ENCODE measurements at regions not wholly inside any gene's neighbourhood (a gene's known extent, or its start where the extent isn't known, plus 50 kb on each side); places are given as distances from the start of the nearest gene placed in this dataset.

DNA sequence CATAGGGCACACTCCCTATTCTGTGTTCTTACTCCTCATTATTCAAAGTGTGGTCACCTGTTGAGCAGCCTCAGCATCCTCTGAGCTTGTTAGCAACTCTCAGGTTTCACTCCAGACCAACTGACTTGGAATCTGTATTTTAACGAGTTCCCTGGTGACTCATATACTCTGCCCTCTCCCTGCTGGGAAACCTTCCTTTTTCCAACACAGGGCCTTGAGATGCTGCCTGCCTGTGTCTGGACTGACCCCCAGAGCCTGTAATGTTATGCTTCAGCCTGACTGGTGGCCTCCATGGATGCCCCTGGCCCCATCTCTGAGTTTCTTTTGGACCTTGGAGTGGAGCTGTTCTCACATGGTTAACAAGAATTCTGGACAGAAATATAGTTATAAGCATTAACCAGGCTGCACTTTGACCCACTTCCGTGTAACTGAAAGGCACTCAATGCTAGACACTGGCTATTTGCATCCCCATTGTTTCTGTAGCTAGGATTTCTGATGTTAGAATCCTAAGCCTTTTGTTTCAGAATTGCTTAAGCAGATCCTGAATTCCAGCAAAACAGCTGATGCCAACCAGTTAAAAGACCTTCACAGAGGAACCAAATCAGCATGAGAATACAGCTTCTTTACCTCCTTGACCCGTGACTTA is 262.6 kb downstream of the STIM2 start:
- no peak for TF ChIP-seq POLR2A (IDR thresholded peaks at IDR 0.05)
- TF ChIP-seq, protein P1, sequence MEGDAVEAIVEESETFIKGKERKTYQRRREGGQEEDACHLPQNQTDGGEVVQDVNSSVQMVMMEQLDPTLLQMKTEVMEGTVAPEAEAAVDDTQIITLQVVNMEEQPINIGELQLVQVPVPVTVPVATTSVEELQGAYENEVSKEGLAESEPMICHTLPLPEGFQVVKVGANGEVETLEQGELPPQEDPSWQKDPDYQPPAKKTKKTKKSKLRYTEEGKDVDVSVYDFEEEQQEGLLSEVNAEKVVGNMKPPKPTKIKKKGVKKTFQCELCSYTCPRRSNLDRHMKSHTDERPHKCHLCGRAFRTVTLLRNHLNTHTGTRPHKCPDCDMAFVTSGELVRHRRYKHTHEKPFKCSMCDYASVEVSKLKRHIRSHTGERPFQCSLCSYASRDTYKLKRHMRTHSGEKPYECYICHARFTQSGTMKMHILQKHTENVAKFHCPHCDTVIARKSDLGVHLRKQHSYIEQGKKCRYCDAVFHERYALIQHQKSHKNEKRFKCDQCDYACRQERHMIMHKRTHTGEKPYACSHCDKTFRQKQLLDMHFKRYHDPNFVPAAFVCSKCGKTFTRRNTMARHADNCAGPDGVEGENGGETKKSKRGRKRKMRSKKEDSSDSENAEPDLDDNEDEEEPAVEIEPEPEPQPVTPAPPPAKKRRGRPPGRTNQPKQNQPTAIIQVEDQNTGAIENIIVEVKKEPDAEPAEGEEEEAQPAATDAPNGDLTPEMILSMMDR (IDR thresholded peaks at IDR 0.05) = no peak

Data from lower leg skin (tissue), 3 donors.